ENCODE measurements at regions not wholly inside any gene's neighbourhood (a gene's known extent, or its start where the extent isn't known, plus 50 kb on each side); places are given as distances from the start of the nearest gene placed in this dataset.

DNA sequence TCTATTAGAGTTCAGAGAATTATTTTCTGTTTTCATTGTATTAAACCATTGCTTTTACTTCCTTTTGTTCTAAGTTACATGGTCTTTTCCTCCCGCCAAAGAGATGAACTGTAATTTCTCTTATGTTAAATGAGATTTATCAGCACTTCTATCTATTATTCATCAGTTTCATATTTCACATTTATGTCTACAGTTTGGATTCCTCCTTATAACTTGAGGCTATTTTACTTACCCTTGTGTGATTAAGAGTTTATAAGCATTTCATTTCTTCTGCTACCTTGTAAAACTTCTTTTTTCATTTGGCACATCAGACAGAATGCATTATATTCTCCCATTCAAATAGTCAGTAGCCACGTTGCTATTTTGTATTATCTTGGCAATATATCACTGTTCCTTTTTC is 248.2 kb downstream of the PLA2G4A start:
- no peak for DNase-seq (ENCODE audit: missing footprints)
- ATAC-seq = no peak
- intact Hi-C loops (cut with DNase I) = no loop called here

DNA sequence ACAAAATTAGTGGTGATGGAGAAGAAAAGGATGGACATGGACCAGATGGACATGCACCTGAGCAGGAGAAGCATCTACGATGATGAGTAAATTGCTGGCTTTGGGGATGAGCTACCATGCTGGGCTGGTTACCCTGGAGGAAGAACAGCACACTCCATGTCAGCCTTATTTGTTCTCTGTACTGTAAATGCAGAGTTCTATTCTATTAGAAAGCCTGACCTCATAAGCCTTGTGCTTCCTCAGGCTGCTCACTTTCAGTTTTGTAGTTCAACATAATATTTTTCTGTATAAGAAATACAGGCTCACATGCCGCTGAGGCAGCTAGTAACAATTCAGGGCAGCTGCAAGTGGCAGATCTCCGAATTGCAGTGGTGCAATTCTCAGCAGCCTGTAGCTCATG is 249.6 kb downstream of the PLA2G4A start:
- intact Hi-C loops (cut with DNase I) = no loop called here
- DNase-seq (ENCODE audit: missing footprints) = no peak

GRCh38 chr1:187078916-187079315 is 250.2 kb downstream of the PLA2G4A start:
- intact Hi-C loops (cut with DNase I) = no loop called here
- ATAC-seq = no peak
- DNase-seq (ENCODE audit: missing footprints) = no peak

More for the DNA sequence above, 249.6 kb downstream of the PLA2G4A start:
- no peak for ATAC-seq

GRCh38 chr1:187079330-187079729 is 250.6 kb downstream of the PLA2G4A start:
- intact Hi-C loops (cut with DNase I) = no loop called here
- DNase-seq (ENCODE audit: missing footprints) (no peak), ATAC-seq (no peak)

- intact Hi-C loops (cut with DNase I) = no loop called here
- ATAC-seq (no peak), DNase-seq (ENCODE audit: missing footprints) (no peak)
Measured at GRCh38 chr1:187091666-187092065, 262.9 kb downstream of the PLA2G4A start.

DNA sequence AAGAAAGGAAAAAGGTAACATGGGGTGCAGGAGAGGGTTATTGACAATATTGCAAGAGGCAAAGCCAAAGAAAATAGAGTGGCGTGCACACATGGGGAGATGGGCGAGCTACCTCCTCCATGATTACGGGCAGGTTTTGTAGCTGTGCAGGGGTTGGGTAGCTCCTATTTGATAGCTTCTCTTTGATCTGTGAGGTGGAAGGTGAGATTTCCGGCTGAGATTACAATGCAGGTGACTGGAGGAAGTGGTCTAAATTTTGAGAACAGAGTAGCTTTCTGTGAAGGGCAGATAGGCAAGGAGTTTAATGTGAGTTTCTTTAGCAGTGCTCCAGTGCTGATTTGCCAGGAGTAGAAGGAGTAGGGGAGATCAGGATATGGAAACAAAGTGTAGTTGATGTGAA is 263.4 kb downstream of the PLA2G4A start:
- no peak for DNase-seq (ENCODE audit: missing footprints)
- ATAC-seq = no peak
- intact Hi-C loops (cut with DNase I) = no loop called here

DNA sequence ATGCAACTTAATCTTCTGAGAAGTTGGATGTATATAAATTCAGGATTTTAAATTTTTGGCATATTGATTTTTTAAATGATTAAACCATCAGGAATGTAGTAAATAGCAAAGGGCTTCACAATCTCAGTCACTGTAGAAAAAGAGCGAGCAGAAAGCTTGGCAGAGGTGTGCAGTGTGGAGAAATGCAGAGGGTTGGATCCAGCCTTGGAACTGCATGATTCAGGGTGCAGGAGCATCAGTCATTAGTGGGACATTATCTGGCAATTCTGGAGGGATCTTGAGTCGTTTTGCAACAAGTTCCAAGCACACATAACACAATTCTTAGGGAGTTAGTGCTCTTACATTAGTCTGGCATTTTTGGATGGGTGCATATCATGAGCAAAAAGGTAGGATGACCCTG is 267.9 kb downstream of the PLA2G4A start:
- ATAC-seq (no peak), DNase-seq (ENCODE audit: missing footprints) (no peak)
- intact Hi-C loops (cut with DNase I) = no loop called here

DNA sequence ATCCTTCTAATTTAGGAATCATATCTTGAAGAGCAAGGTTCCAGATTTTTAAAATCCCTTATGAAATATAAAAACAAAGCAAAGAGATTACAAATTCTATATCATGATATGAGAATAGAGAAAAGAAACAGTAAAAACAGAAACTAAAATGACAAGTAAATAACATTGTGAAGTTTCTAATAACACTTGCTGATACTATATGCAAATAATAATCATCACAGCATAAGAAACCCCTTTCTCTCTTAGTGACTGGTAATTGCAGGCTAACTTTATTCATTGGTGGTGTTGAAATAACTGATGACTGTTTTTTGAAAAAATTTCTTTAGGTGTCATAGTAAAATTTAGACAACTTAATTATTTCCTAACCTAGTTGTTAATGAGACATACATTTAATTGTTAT is 281.6 kb downstream of the PLA2G4A start:
- ATAC-seq = no peak
- intact Hi-C loops (cut with DNase I) = no loop called here
- DNase-seq (ENCODE audit: missing footprints) = no peak

- ATAC-seq (no peak), DNase-seq (ENCODE audit: missing footprints) (no peak)
- intact Hi-C loops (cut with DNase I) = no loop called here
Measured at GRCh38 chr1:187114792-187115191, 286.0 kb downstream of the PLA2G4A start.

- no peak for DNase-seq (ENCODE audit: missing footprints)
- intact Hi-C loops (cut with DNase I) = no loop called here
Measured at GRCh38 chr1:187121661-187122060, 292.9 kb downstream of the PLA2G4A start.

GRCh38 chr1:187122566-187122965 is 293.8 kb downstream of the PLA2G4A start:
- ATAC-seq (no peak), DNase-seq (ENCODE audit: missing footprints) (no peak)
- intact Hi-C loops (cut with DNase I) = no loop called here

More at GRCh38 chr1:187121661-187122060, 292.9 kb downstream of the PLA2G4A start:
- ATAC-seq = no peak

GRCh38 chr1:187129132-187129531 is 300.4 kb downstream of the PLA2G4A start:
- intact Hi-C loops (cut with DNase I) = no loop called here
- ATAC-seq = no peak
- no peak for DNase-seq (ENCODE audit: missing footprints)

GRCh38 chr1:187143783-187144182 is 315.0 kb downstream of the PLA2G4A start:
- ATAC-seq (no peak), DNase-seq (ENCODE audit: missing footprints) (no peak)
- intact Hi-C loops (cut with DNase I) = no loop called here

GRCh38 chr1:187146388-187146787 is 317.6 kb downstream of the PLA2G4A start:
- DNase-seq (ENCODE audit: missing footprints) (no peak), ATAC-seq (no peak)

DNA sequence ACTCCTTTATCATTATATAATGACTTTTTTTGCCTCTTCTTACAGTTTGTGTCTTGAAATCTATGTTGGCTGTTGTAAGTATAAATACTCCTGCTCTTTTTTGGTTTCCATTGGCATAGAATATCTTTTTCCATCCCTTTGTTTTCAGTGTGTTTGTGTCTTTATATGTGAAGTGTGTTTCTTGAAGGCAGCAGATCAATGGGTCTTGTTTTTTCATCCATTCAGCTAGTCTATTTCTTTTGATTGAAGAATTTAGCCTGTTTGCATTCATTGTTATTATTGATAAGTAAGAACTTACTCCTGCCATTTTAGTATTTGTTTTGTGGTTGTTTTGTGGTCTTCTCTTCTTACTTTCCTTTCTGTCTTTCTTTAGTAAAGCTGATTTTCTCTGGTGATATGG is 322.8 kb downstream of the PLA2G4A start:
- DNase-seq (ENCODE audit: missing footprints) (no peak), ATAC-seq (no peak)
- intact Hi-C loops (cut with DNase I) = no loop called here

More at GRCh38 chr1:187146388-187146787, 317.6 kb downstream of the PLA2G4A start:
- intact Hi-C loops (cut with DNase I) = no loop called here

DNA sequence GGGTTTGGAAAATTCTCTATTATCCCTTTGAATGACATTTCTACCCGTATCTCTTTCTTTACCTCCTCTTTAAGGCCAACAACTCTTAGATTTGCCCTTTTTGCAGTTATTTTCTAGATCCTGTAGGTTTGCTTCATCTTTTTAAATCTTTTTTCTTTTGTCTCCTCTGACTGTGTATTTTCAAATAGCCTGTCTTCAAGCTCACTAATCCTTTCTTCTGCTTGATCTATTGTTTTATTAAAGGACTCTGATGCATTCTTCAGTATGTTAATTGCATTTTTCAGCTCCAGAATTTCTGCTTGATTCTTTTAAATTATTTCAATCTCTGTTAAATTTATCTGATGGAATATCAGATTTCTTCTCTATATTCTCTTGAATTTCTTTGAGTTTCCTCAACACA is 324.3 kb downstream of the PLA2G4A start:
- intact Hi-C loops (cut with DNase I) = no loop called here
- DNase-seq (ENCODE audit: missing footprints) (no peak), ATAC-seq (no peak)

GRCh38 chr1:187157115-187157514 is 328.4 kb downstream of the PLA2G4A start:
- DNase-seq (ENCODE audit: missing footprints) (no peak), ATAC-seq (no peak)
- intact Hi-C loops (cut with DNase I) = no loop called here

- intact Hi-C loops (cut with DNase I) = no loop called here
- ATAC-seq (no peak), DNase-seq (ENCODE audit: missing footprints) (no peak)
Measured at GRCh38 chr1:187157552-187157951, 328.8 kb downstream of the PLA2G4A start.

DNA sequence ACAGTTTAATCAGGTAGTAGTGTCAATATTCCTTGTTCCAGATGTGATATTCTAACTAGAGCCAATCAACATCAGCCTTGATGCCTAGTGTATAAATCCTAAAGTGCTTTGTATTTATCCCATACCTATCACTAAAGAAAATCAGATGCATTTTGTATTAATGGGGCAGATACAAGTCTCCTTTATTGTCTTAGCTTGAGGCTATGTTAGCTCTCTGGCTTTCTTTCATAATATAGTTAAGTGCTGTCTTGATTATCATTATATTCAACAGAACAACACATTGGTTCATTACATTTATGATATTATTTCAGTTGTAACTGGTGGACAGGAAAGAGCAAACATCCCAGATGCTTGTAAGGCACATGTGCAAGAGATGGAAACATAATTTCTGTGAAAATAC is 338.8 kb downstream of the PLA2G4A start:
- ATAC-seq = no peak
- intact Hi-C loops (cut with DNase I) = no loop called here
- no peak for DNase-seq (ENCODE audit: missing footprints)

- no peak for DNase-seq (ENCODE audit: missing footprints)
- intact Hi-C loops (cut with DNase I) = no loop called here
- ATAC-seq = no peak
Measured at GRCh38 chr1:187168297-187168696, 339.5 kb downstream of the PLA2G4A start.

DNA sequence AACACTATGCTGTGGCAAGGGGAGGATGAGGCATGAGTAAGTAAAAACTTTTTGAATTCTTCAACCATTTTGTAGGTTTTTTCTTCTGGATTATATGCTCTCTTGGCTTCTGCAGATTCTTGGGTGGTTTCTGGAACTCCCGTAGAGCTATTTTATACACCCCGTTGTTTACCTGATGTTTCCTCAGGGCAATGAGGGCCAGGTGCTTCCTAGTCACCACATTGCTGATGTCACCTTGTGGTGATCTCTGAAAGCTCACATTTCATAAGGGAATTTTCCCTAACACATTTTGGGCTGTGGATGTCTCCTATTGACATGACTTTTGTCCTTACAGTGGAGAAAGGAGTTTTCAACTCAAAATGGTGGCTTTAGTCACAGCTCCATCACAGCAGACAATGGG is 356.6 kb downstream of the PLA2G4A start:
- DNase-seq (ENCODE audit: missing footprints) (no peak), ATAC-seq (no peak)
- intact Hi-C loops (cut with DNase I) = no loop called here

DNA sequence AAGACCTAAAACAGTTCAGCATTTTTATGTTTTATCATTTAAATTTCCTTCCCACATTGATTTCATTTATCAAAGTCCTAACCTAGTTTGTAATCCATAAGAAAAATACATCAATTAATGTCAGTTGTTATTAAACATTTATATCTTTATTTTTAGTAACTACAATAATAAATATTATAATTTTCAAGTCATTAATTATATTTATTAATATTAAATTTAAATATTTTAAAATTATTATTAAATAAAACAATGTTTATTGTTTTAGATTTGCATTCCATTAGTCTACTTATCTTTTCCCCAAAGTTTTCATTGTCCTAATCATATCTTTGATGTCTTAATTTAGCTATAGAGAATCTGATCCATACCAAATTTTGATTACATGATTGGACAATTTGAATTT is 368.9 kb downstream of the PLA2G4A start:
- DNase-seq (ENCODE audit: missing footprints) (no peak), ATAC-seq (no peak)
- intact Hi-C loops (cut with DNase I) = no loop called here
